Tibial nerve (tissue), 4 donors: ENCODE measurements at regions not wholly inside any gene's neighbourhood (a gene's known extent, or its start where the extent isn't known, plus 50 kb on each side); places are given as distances from the start of the nearest gene placed in this dataset.

Experiments
- DNase-seq, 2 donors: peaks; one replicate each; pipeline ENCODE4 v3.0.0-alpha.2; 2019; ENCODE audit warnings: low spot score in 2 of 2
- H3K27ac ChIP-seq, 4 donors: fragments of 200-600 bp; sonication (generic) in 3 of 4; one replicate each; pipeline ENCODE4 v1.5.1; 2017 to 2019; ENCODE audit warnings: mild to moderate bottlenecking in 1 of 4
- H3K27me3 ChIP-seq, 2 donors: fragments of 200-600 bp; sonication (generic) in 1 of 2; one replicate each; pipeline versions ENCODE4 v1.5.1 to v1.6.0; 2017 to 2019
- H3K36me3 ChIP-seq, 3 donors: fragments of 200-600 bp; sonication (generic); one replicate each; pipeline ENCODE4 v1.5.1; 2018 to 2019
- H3K4me1 ChIP-seq, 4 donors: fragments of 200-600 bp; sonication (generic) in 3 of 4; one replicate each; pipeline ENCODE4 v1.5.1; 2017 to 2019
- H3K4me3 ChIP-seq, 4 donors: fragments of 200-600 bp; sonication (generic) in 3 of 4; one replicate each; pipeline ENCODE4 v1.5.1; 2017 to 2019; ENCODE audit warnings: mild to moderate bottlenecking in 1 of 4, moderate library complexity in 1 of 4
- H3K9me3 ChIP-seq, 4 donors: fragments of 200-600 bp; sonication (generic) in 3 of 4; one replicate each; pipeline ENCODE4 v1.5.1; 2017 to 2019
- CTCF ChIP-seq, 5 experiments: fragments of 200-600 bp in 3 of 5; fragments of 450-650 bp in 2 of 5; sonication (generic) in 3 of 5; IDR thresholded peaks; one replicate each; pipeline ENCODE4 v1.5.1; 2016 to 2019; ENCODE audit warnings: antibody characterized with exemption in 5 of 5, mild to moderate bottlenecking in 3 of 5, moderate library complexity in 2 of 5
- EP300 ChIP-seq, 2 donors: sonication (generic); formaldehyde crosslinking; IDR thresholded peaks; one replicate each; pipeline ENCODE4 v1.6.1; 2017; ENCODE audit warnings: antibody characterized with exemption in 2 of 2, mild to moderate bottlenecking in 1 of 2
- POLR2A ChIP-seq, 2 donors: fragments of 450-650 bp; IDR thresholded peaks; one replicate each; pipeline ENCODE4 v1.6.1; 2017; ENCODE audit warnings: antibody characterized with exemption in 2 of 2, mild to moderate bottlenecking in 2 of 2, moderate library complexity in 2 of 2
- WGBS, 2 donors: methylation state at CpG; one replicate each; pipeline ENCODE4 v1.1.5; 2018; 5-methylcytosine and 5-hydroxymethylcytosine counted together

- WGBS, 2 donors, result 83 to 87% methylated on average over 3 of the region's 3 CpGs
- H3K27ac ChIP-seq, result no peak overlapping the region
- TF ChIP-seq POLR2A (IDR thresholded peaks at IDR 0.05) (no peak), EP300 (IDR thresholded peaks at IDR 0.05) (no peak), CTCF (IDR thresholded peaks at IDR 0.05) (no peak)
- no peaks in the 10 kb centered on the region for H3K27me3 ChIP-seq
- no peak for DNase-seq
- H3K4me1 ChIP-seq, result no peaks in the 10 kb centered on the region
- H3K9me3 ChIP-seq, result no peaks in the 10 kb centered on the region
- no peaks in the 10 kb centered on the region for H3K36me3 ChIP-seq
- no peak overlapping the region for H3K4me3 ChIP-seq
These were observed 633.7 kb upstream of the GJE1 start for GRCh38 chr6:141498977-141499376.

- Histone ChIP-seq H3K27ac (no peak overlapping the region), H3K9me3 (peaks cover 0 to 4% (median 0%) of the 10 kb centered on the region in 4 donors), H3K4me1 (no peaks in the 10 kb centered on the region), H3K4me3 (no peak overlapping the region), H3K27me3 (no peaks in the 10 kb centered on the region), H3K36me3 (no peaks in the 10 kb centered on the region)
- WGBS, 2 donors, result 83 to 87% methylated on average over 2 of the region's 2 CpGs
- no peak for DNase-seq
- TF ChIP-seq POLR2A (IDR thresholded peaks at IDR 0.05) (no peak), CTCF (IDR thresholded peaks at IDR 0.05) (no peak), EP300 (IDR thresholded peaks at IDR 0.05) (no peak)
These were observed 640.0 kb upstream of the GJE1 start for GRCh38 chr6:141492521-141493284.

GRCh38 chr6:141491684-141492083 lies 641.0 kb upstream of the GJE1 start:
- Histone ChIP-seq H3K27me3 (no peaks in the 10 kb centered on the region), H3K27ac (no peak overlapping the region), H3K9me3 (peaks cover 0 to 4% (median 0%) of the 10 kb centered on the region in 4 donors), H3K36me3 (no peaks in the 10 kb centered on the region), H3K4me3 (no peak overlapping the region), H3K4me1 (no peaks in the 10 kb centered on the region)
- DNase-seq, result no peak
- TF ChIP-seq CTCF (IDR thresholded peaks at IDR 0.05) (no peak), POLR2A (IDR thresholded peaks at IDR 0.05) (no peak), EP300 (IDR thresholded peaks at IDR 0.05) (no peak)

GRCh38 chr6:141490982-141491381 lies 641.7 kb upstream of the GJE1 start:
- TF ChIP-seq EP300 (IDR thresholded peaks at IDR 0.05) (no peak), POLR2A (IDR thresholded peaks at IDR 0.05) (no peak), CTCF (IDR thresholded peaks at IDR 0.05) (no peak)
- no peak for DNase-seq
- Histone ChIP-seq H3K9me3 (peaks cover 0 to 4% (median 0%) of the 10 kb centered on the region in 4 donors), H3K36me3 (no peaks in the 10 kb centered on the region), H3K4me1 (no peaks in the 10 kb centered on the region), H3K27me3 (no peaks in the 10 kb centered on the region), H3K4me3 (no peak overlapping the region), H3K27ac (no peak overlapping the region)
- WGBS, 2 donors, result 94 to 98% methylated on average over 3 of the region's 3 CpGs

GRCh38 chr6:141488488-141488887 lies 644.2 kb upstream of the GJE1 start:
- no peak for DNase-seq
- no peak overlapping the region for H3K27ac ChIP-seq
- H3K4me1 ChIP-seq, result peaks cover 0 to 14% (median 7%) of the 10 kb centered on the region in 4 donors
- H3K9me3 ChIP-seq, result peaks cover 0 to 4% (median 0%) of the 10 kb centered on the region in 4 donors
- whole genome bisulfite sequencing, 2 donors, result 0 to 22% methylated on average over 1 of the region's 1 CpG
- TF ChIP-seq POLR2A (IDR thresholded peaks at IDR 0.05), result no peak
- TF ChIP-seq CTCF (IDR thresholded peaks at IDR 0.05), result no peak
- no peak for TF ChIP-seq EP300 (IDR thresholded peaks at IDR 0.05)
- no peaks in the 10 kb centered on the region for H3K36me3 ChIP-seq
- no peak overlapping the region for H3K4me3 ChIP-seq
- H3K27me3 ChIP-seq, result no peaks in the 10 kb centered on the region
